Mucosa of descending colon (tissue), 3 donors: ENCODE measurements at regions not wholly inside any gene's neighbourhood (a gene's known extent, or its start where the extent isn't known, plus 50 kb on each side); places are given as distances from the start of the nearest gene placed in this dataset.
"Not testable (repeated sequence)": the region's sequence is repeated elsewhere in the genome, so short reads cannot be mapped to it uniquely, and the experiment has no call there.

Experiments used
- ATAC-seq: fragments of 200-7000 bp; cut with Tn5 transposase; one replicate; pipeline ENCODE4 v1.9.1; 2020; ENCODE audit warnings: mild to moderate bottlenecking, moderate library complexity
- DNase-seq, 3 donors: peaks; one replicate each; pipeline ENCODE4 v3.0.0-alpha.2; 2020
- H3K36me3 ChIP-seq: fragments of 200-600 bp; one replicate; pipeline ENCODE4 v1.8.0; 2021; ENCODE audit warnings: low read depth, mild to moderate bottlenecking
- H3K4me1 ChIP-seq: fragments of 200-600 bp; one replicate; pipeline ENCODE4 v1.8.0; 2021; ENCODE audit warnings: low read depth, mild to moderate bottlenecking
- H3K4me3 ChIP-seq: fragments of 200-600 bp; one replicate; pipeline ENCODE4 v1.8.0; 2021; ENCODE audit warnings: mild to moderate bottlenecking
- H3K9me3 ChIP-seq: fragments of 200-600 bp; one replicate; pipeline ENCODE4 v1.8.0; 2021; ENCODE audit warnings: mild to moderate bottlenecking
- CTCF ChIP-seq: fragments of 200-600 bp; IDR thresholded peaks from one replicate; pipeline ENCODE4 v1.8.0; 2022; ENCODE audit warnings: antibody characterized with exemption, mild to moderate bottlenecking
- intact Hi-C, 2 donors: fragments of 100-400 bp; cut with DNase I in 1 of 2; cut with micrococcal nuclease in 1 of 2; formaldehyde crosslinking; loops; one replicate each; pipeline versions ENCODE4 v1.11.0 to v1.11.1; 2022; cut with DNase I, micrococcal nuclease
- donor health status: DM: no; HTN: no; CAD: no; lungs with moderate emphysema.
- donor health status: DM: no; HTN: no; CAD: no.
- donor health status: DM: no; HTN: yes; CAD: no.

- Histone ChIP-seq H3K4me3 (no peak overlapping the region), H3K4me1 (no peaks in the 10 kb centered on the region), H3K9me3 (no peaks in the 10 kb centered on the region), H3K36me3 (no peaks in the 10 kb centered on the region)
- intact Hi-C loops, result no loop called here
- TF ChIP-seq CTCF, result no peak
- ATAC-seq (no peak), DNase-seq (no peak)
Observed at GRCh38 chr5:84758008-84758407, 373.3 kb upstream of the EDIL3 start.

DNA sequence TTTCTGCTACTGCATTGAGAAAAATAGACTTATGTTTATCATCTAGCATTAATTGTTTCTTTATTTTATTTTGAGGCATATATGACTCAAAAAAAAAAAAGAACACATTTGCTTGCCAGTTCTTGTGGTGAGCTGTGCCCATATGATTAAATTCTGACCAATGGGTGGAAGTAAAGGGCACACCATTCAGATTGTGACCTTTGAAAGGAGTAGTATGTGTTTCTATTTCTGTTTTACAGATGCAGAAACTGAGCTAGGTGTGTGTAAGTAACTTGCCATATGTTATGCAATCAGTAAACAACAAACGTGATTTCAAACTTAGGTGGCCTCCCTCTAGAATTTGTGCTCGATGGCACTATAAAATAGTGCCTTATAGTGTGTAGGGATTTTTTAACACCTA lies 368.1 kb upstream of the EDIL3 start:
- DNase-seq (no peak), ATAC-seq (no peak)
- no peak for TF ChIP-seq CTCF
- no peaks in the 10 kb centered on the region for H3K4me1 ChIP-seq
- H3K9me3 ChIP-seq, result no peaks in the 10 kb centered on the region
- H3K36me3 ChIP-seq, result no peaks in the 10 kb centered on the region
- H3K4me3 ChIP-seq, result no peak overlapping the region
- intact Hi-C loops, result no loop called here

GRCh38 chr5:84748313-84748712 lies 363.6 kb upstream of the EDIL3 start:
- Histone ChIP-seq H3K4me1 (no peaks in the 10 kb centered on the region), H3K4me3 (no peak overlapping the region), H3K9me3 (no peaks in the 10 kb centered on the region), H3K36me3 (no peaks in the 10 kb centered on the region)
- TF ChIP-seq CTCF, result no peak
- intact Hi-C loops, result no loop called here
- ATAC-seq (no peak), DNase-seq (no peak)

DNA sequence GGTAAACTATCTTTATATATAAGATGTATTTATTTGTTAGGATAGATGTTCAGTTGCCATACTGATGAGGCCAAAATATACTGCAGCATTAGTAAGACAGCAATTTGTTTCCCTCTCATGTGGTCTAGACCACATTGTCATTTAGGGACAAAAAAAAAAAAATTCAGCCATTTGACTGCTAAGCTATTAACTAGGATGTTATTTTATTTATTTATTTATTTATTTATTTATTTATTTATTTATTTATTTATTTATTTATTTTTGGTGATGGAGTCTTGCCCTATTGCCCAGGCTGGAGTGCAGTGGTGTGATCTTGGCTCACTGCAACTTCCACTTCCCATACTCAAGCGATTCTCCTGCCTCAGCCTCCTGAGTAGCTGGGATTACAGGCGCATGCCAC lies 361.6 kb upstream of the EDIL3 start:
- H3K9me3 ChIP-seq, H3K4me3 ChIP-seq, intact Hi-C loops, ATAC-seq, H3K36me3 ChIP-seq, H3K4me1 ChIP-seq, DNase-seq: not testable (repeated sequence)

GRCh38 chr5:84741056-84741455 lies 356.4 kb upstream of the EDIL3 start:
- no peak for ATAC-seq

GRCh38 chr5:84729326-84729725 lies 344.6 kb upstream of the EDIL3 start:
- ATAC-seq (no peak), DNase-seq (no peak)
- Histone ChIP-seq H3K9me3 (no peaks in the 10 kb centered on the region), H3K4me1 (no peaks in the 10 kb centered on the region), H3K36me3 (no peaks in the 10 kb centered on the region), H3K4me3 (no peak overlapping the region)
- intact Hi-C loops, result no loop called here
- TF ChIP-seq CTCF, result no peak

More at GRCh38 chr5:84741056-84741455, 356.4 kb upstream of the EDIL3 start:
- Histone ChIP-seq H3K36me3 (no peaks in the 10 kb centered on the region), H3K4me1 (no peaks in the 10 kb centered on the region), H3K4me3 (no peak overlapping the region), H3K9me3 (no peaks in the 10 kb centered on the region)
- TF ChIP-seq CTCF, result no peak
- no peak for DNase-seq
- intact Hi-C loops, result no loop called here
